ENCODE measurements at regions not wholly inside any gene's neighbourhood (a gene's known extent, or its start where the extent isn't known, plus 50 kb on each side); places are given as distances from the start of the nearest gene placed in this dataset.

GRCh38 chr10:45552476-45552875 lies 120.1 kb downstream of the ZFAND4 start:
- POLR2A ChIA-PET = no interaction called here
- no peak for DNase-seq (ENCODE audit: low spot score)

DNA sequence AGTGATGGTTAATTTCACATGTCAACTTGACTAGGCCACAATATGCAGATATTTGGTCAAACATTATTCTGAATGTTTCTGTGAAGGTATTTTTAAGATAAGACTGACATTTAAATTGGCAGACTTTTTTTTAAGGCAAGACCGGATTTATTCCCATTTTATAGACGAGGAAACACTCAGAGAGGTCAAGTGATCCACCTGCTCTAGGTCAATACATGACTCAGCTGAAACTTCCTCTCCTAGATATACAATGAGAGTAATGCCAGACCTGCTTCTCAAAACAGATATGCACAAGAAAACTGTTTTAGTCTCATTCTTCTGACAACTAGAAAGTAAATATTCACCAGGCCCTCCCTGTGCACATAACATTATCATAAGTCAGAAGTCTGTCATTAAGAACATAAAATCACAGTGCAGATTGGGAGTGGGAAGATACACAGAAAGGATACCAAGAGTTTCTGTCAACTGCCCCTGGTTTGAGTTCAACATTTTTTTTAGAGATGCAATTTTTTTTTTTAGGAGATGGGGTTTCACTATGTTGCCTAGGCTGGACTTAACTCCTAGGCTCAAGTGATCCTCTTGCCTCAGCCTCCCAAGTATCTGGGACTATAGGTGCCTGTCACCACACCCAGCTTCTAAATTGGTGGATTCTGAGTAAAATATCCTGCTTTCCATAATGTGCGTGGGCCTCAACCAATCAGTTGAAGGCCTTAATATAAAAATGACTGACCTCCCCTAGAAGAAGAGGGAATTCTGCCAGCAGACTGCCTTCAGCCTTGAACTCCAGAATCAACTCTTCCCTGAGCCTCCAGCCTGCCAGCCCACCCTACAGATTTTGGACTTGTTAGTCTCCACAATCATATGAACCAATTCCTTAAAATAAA lies 121.4 kb downstream of the ZFAND4 start:
- no peaks in the 10 kb centered on the region for H3K36me3 Mint-ChIP-seq
- H3K27ac Mint-ChIP-seq = no peak overlapping the region
- H3K9me3 Mint-ChIP-seq = no peaks in the 10 kb centered on the region
- ATAC-seq = no peak
- DNase-seq (ENCODE audit: low spot score) = no peak
- peaks cover 7% of the 10 kb centered on the region; the same call in 1 of the 2 replicates for H3K4me1 Mint-ChIP-seq
- POLR2A ChIA-PET = no interaction called here
- no peaks in the 10 kb centered on the region for H3K27me3 Mint-ChIP-seq (ENCODE audit: low read depth)
- no peak overlapping the region for H3K4me3 Mint-ChIP-seq
- CTCF ChIA-PET = no interaction called here
- TF ChIP-seq MYBL2 (CRISPR knock-in tag; IDR thresholded peaks at IDR 0.05) (no peak), CBFB (CRISPR knock-in tag; IDR thresholded peaks at IDR 0.05; ENCODE audit: low read depth) (no peak), E2F1 (CRISPR knock-in tag; IDR thresholded peaks at IDR 0.05) (no peak), ATF3 (CRISPR knock-in tag; conservative IDR thresholded peaks at IDR 0.05) (no peak), GABPB1 (CRISPR knock-in tag; IDR thresholded peaks at IDR 0.05) (no peak), CREM (CRISPR knock-in tag; IDR thresholded peaks at IDR 0.05) (no peak), USF1 (CRISPR knock-in tag; IDR thresholded peaks at IDR 0.05) (no peak), KAT7 (CRISPR knock-in tag; IDR thresholded peaks at IDR 0.05; ENCODE audit: borderline replicate concordance) (no peak), AR (CRISPR knock-in tag; IDR thresholded peaks at IDR 0.05) (no peak), ZNF671 (CRISPR knock-in tag; IDR thresholded peaks at IDR 0.05) (no peak), FOXP1 (CRISPR knock-in tag; IDR thresholded peaks at IDR 0.05; ENCODE audit: borderline replicate concordance) (no peak), TEAD4 (CRISPR knock-in tag; IDR thresholded peaks at IDR 0.05) (no peak), CTCF (IDR thresholded peaks at IDR 0.05) (no peak)
- TF ChIP-seq, protein P1, sequence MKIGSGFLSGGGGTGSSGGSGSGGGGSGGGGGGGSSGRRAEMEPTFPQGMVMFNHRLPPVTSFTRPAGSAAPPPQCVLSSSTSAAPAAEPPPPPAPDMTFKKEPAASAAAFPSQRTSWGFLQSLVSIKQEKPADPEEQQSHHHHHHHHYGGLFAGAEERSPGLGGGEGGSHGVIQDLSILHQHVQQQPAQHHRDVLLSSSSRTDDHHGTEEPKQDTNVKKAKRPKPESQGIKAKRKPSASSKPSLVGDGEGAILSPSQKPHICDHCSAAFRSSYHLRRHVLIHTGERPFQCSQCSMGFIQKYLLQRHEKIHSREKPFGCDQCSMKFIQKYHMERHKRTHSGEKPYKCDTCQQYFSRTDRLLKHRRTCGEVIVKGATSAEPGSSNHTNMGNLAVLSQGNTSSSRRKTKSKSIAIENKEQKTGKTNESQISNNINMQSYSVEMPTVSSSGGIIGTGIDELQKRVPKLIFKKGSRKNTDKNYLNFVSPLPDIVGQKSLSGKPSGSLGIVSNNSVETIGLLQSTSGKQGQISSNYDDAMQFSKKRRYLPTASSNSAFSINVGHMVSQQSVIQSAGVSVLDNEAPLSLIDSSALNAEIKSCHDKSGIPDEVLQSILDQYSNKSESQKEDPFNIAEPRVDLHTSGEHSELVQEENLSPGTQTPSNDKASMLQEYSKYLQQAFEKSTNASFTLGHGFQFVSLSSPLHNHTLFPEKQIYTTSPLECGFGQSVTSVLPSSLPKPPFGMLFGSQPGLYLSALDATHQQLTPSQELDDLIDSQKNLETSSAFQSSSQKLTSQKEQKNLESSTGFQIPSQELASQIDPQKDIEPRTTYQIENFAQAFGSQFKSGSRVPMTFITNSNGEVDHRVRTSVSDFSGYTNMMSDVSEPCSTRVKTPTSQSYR (CRISPR knock-in tag; IDR thresholded peaks at IDR 0.05) = no peak
- TF ChIP-seq, protein P2, sequence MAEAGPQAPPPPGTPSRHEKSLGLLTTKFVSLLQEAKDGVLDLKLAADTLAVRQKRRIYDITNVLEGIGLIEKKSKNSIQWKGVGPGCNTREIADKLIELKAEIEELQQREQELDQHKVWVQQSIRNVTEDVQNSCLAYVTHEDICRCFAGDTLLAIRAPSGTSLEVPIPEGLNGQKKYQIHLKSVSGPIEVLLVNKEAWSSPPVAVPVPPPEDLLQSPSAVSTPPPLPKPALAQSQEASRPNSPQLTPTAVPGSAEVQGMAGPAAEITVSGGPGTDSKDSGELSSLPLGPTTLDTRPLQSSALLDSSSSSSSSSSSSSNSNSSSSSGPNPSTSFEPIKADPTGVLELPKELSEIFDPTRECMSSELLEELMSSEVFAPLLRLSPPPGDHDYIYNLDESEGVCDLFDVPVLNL (CRISPR knock-in tag; IDR thresholded peaks at IDR 0.05; ENCODE audit: borderline replicate concordance, low read depth) = no peak
- TF ChIP-seq, protein P3, sequence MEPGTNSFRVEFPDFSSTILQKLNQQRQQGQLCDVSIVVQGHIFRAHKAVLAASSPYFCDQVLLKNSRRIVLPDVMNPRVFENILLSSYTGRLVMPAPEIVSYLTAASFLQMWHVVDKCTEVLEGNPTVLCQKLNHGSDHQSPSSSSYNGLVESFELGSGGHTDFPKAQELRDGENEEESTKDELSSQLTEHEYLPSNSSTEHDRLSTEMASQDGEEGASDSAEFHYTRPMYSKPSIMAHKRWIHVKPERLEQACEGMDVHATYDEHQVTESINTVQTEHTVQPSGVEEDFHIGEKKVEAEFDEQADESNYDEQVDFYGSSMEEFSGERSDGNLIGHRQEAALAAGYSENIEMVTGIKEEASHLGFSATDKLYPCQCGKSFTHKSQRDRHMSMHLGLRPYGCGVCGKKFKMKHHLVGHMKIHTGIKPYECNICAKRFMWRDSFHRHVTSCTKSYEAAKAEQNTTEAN (CRISPR knock-in tag; IDR thresholded peaks at IDR 0.05) = no peak

More at GRCh38 chr10:45552476-45552875, 120.1 kb downstream of the ZFAND4 start:
- Mint-ChIP-seq H3K4me3 (no peak overlapping the region), H3K4me1 (peaks cover 18% of the 10 kb centered on the region), H3K27me3 (ENCODE audit: low read depth) (no peaks in the 10 kb centered on the region), H3K27ac (no peak overlapping the region), H3K36me3 (no peaks in the 10 kb centered on the region), H3K9me3 (no peaks in the 10 kb centered on the region)
- CTCF ChIA-PET = no interaction called here
- no peak for TF ChIP-seq NFYB (CRISPR knock-in tag; conservative IDR thresholded peaks at IDR 0.05; ENCODE audit: low read depth)
- TF ChIP-seq PREB (CRISPR knock-in tag; IDR thresholded peaks at IDR 0.05; ENCODE audit: borderline replicate concordance) = no peak
- TF ChIP-seq ZNF671 (CRISPR knock-in tag; IDR thresholded peaks at IDR 0.05) = no peak
- no peak for ATAC-seq
